Neural progenitor cell (in vitro differentiated cells): ENCODE measurements at regions not wholly inside any gene's neighbourhood (a gene's known extent, or its start where the extent isn't known, plus 50 kb on each side); places are given as distances from the start of the nearest gene placed in this dataset.

Experiments
- DNase-seq: peaks from one replicate; pipeline ENCODE4 v3.0.0-alpha.2; 2016; ENCODE audit warnings: low spot score
- H2AFZ ChIP-seq: fragments of 200-600 bp; sonication (generic); replicated peaks from 2 replicates; pipeline ENCODE4 v1.6.1; 2016; ENCODE audit warnings: antibody characterized with exemption
- H3F3A ChIP-seq: fragments of 200-600 bp; sonication (generic); 2 replicates; pipeline ENCODE4 v1.6.1; 2016; ENCODE audit warnings: antibody characterized with exemption, low read depth
- H3K27ac ChIP-seq: fragments of 200-600 bp; sonication (generic); 2 replicates; pipeline ENCODE4 v1.5.1; 2016; ENCODE audit warnings: mild to moderate bottlenecking
- H3K27me3 ChIP-seq: fragments of 200-600 bp; sonication (generic); 2 replicates; pipeline ENCODE4 v1.6.1; 2016; ENCODE audit warnings: mild to moderate bottlenecking, moderate library complexity
- H3K36me3 ChIP-seq: fragments of 200-600 bp; sonication (generic); 2 replicates; pipeline ENCODE4 v1.5.1; 2016
- H3K4me1 ChIP-seq: fragments of 200-600 bp; sonication (generic); 2 replicates; pipeline ENCODE4 v1.6.1; 2016; ENCODE audit warnings: mixed run types
- H3K4me2 ChIP-seq: fragments of 200-600 bp; sonication (generic); 2 replicates; pipeline ENCODE4 v1.6.1; 2016
- H3K4me3 ChIP-seq: fragments of 200-600 bp; sonication (generic); 2 replicates; pipeline ENCODE4 v1.5.1; 2016
- H3K79me2 ChIP-seq: fragments of 200-600 bp; sonication (generic); 2 replicates; pipeline ENCODE4 v1.6.1; 2016; ENCODE audit warnings: low read depth
- H3K9ac ChIP-seq: fragments of 200-600 bp; sonication (generic); 2 replicates; pipeline ENCODE4 v1.6.1; 2016
- H3K9me3 ChIP-seq: fragments of 200-600 bp; sonication (generic); 2 replicates; pipeline ENCODE4 v1.5.1; 2016; ENCODE audit warnings: low read depth
- H4K20me1 ChIP-seq: fragments of 200-600 bp; sonication (generic); 2 replicates; pipeline ENCODE4 v1.6.1; 2016; ENCODE audit warnings: low read depth
- H3K27ac Mint-ChIP-seq: 3 replicates; pipeline ENCODE4 v1.8.0; 2021; ENCODE audit warnings: mixed read lengths
- H3K27me3 Mint-ChIP-seq: 2 replicates; pipeline ENCODE4 v1.8.0; 2022; ENCODE audit warnings: low read depth, mild to moderate bottlenecking, inconsistent platforms, moderate library complexity, mixed read lengths; ENCODE audit not compliant: insufficient read depth
- H3K36me3 Mint-ChIP-seq: 3 replicates; pipeline ENCODE4 v1.8.0; 2021; ENCODE audit warnings: mixed read lengths
- H3K4me1 Mint-ChIP-seq: 3 replicates; pipeline ENCODE4 v1.8.0; 2021; ENCODE audit warnings: mixed read lengths
- H3K4me3 Mint-ChIP-seq: 3 replicates; pipeline ENCODE4 v1.8.0; 2021; ENCODE audit warnings: mild to moderate bottlenecking, moderate library complexity, mixed read lengths
- H3K9me3 Mint-ChIP-seq: 3 replicates; pipeline ENCODE4 v1.8.0; 2020; ENCODE audit warnings: mixed read lengths
- CTCF ChIP-seq: fragments of 200-600 bp; sonication (generic); IDR thresholded peaks from 2 replicates; pipeline ENCODE4 v1.5.1; 2017; ENCODE audit warnings: antibody characterized with exemption, mild to moderate bottlenecking
- EZH2 ChIP-seq: fragments of 200-600 bp; sonication (generic); IDR thresholded peaks from 2 replicates; pipeline ENCODE4 v1.6.1; 2017; ENCODE audit warnings: antibody characterized with exemption, mild to moderate bottlenecking, moderate library complexity
- EZH2phosphoT487 ChIP-seq: fragments of 200-600 bp; sonication (generic); IDR thresholded peaks from 2 replicates; pipeline ENCODE4 v1.6.1; 2017; ENCODE audit warnings: antibody characterized with exemption

GRCh38 chr6:90759664-90760063, 172.8 kb upstream of the MAP3K7 start:
- H4K20me1 ChIP-seq: no peaks in the 10 kb centered on the region
- no peaks in the 10 kb centered on the region for H3K4me1 Mint-ChIP-seq
- H3K9ac ChIP-seq: no peak overlapping the region
- H3K27ac Mint-ChIP-seq: no peak overlapping the region
- H3K27me3 Mint-ChIP-seq: no peaks in the 10 kb centered on the region
- TF ChIP-seq EZH2: no peak
- no peak for TF ChIP-seq EZH2phosphoT487
- TF ChIP-seq CTCF: no peak
- no peaks in the 10 kb centered on the region for H3K27me3 ChIP-seq
- no peaks in the 10 kb centered on the region for H3K79me2 ChIP-seq
- no peaks in the 10 kb centered on the region for H3K4me1 ChIP-seq
- H3K4me3 ChIP-seq: no peak overlapping the region
- H3K9me3 ChIP-seq: no peaks in the 10 kb centered on the region
- H3K9me3 Mint-ChIP-seq: no peaks in the 10 kb centered on the region
- no peak overlapping the region for H3K4me3 Mint-ChIP-seq
- no peaks in the 10 kb centered on the region for H3K36me3 Mint-ChIP-seq
- no peak overlapping the region for H2AFZ ChIP-seq
- H3K27ac ChIP-seq: no peak overlapping the region
- no peaks in the 10 kb centered on the region for H3F3A ChIP-seq
- no peak overlapping the region for H3K4me2 ChIP-seq
- no peak for DNase-seq
- no peaks in the 10 kb centered on the region for H3K36me3 ChIP-seq

GRCh38 chr6:90758741-90759140, 171.9 kb upstream of the MAP3K7 start:
- no peak for DNase-seq
- Histone ChIP-seq H3K4me3 (no peak overlapping the region), H3K9me3 (no peaks in the 10 kb centered on the region), H3F3A (no peaks in the 10 kb centered on the region), H3K4me2 (no peak overlapping the region), H3K4me1 (no peaks in the 10 kb centered on the region), H3K27me3 (no peaks in the 10 kb centered on the region), H3K27ac (no peak overlapping the region), H3K79me2 (no peaks in the 10 kb centered on the region), H2AFZ (no peak overlapping the region), H4K20me1 (no peaks in the 10 kb centered on the region), H3K9ac (no peak overlapping the region), H3K36me3 (no peaks in the 10 kb centered on the region)
- Mint-ChIP-seq H3K27me3 (no peaks in the 10 kb centered on the region), H3K36me3 (no peaks in the 10 kb centered on the region), H3K9me3 (no peaks in the 10 kb centered on the region), H3K4me3 (no peak overlapping the region), H3K27ac (no peak overlapping the region), H3K4me1 (no peaks in the 10 kb centered on the region)
- TF ChIP-seq CTCF (no peak), EZH2 (no peak), EZH2phosphoT487 (no peak)

- Histone ChIP-seq H3K79me2 (no peaks in the 10 kb centered on the region), H3K27me3 (no peaks in the 10 kb centered on the region), H3K9me3 (no peaks in the 10 kb centered on the region), H4K20me1 (no peaks in the 10 kb centered on the region), H3K4me3 (no peak overlapping the region), H3K9ac (no peak overlapping the region), H3K4me2 (no peak overlapping the region), H3K36me3 (no peaks in the 10 kb centered on the region), H3F3A (no peaks in the 10 kb centered on the region), H3K4me1 (no peaks in the 10 kb centered on the region), H3K27ac (no peak overlapping the region), H2AFZ (no peak overlapping the region)
- no peaks in the 10 kb centered on the region for H3K4me1 Mint-ChIP-seq
- H3K36me3 Mint-ChIP-seq: no peaks in the 10 kb centered on the region
- DNase-seq: no peak
- H3K27ac Mint-ChIP-seq: no peak overlapping the region
- no peak overlapping the region for H3K4me3 Mint-ChIP-seq
- TF ChIP-seq EZH2phosphoT487: no peak
- TF ChIP-seq CTCF: no peak
- no peak for TF ChIP-seq EZH2
- H3K27me3 Mint-ChIP-seq: no peaks in the 10 kb centered on the region
- H3K9me3 Mint-ChIP-seq: no peaks in the 10 kb centered on the region
Measured at GRCh38 chr6:90753820-90754643, 167.2 kb upstream of the MAP3K7 start.
